ENCODE measurements at regions not wholly inside any gene's neighbourhood (a gene's known extent, or its start where the extent isn't known, plus 50 kb on each side); places are given as distances from the start of the nearest gene placed in this dataset.

DNA sequence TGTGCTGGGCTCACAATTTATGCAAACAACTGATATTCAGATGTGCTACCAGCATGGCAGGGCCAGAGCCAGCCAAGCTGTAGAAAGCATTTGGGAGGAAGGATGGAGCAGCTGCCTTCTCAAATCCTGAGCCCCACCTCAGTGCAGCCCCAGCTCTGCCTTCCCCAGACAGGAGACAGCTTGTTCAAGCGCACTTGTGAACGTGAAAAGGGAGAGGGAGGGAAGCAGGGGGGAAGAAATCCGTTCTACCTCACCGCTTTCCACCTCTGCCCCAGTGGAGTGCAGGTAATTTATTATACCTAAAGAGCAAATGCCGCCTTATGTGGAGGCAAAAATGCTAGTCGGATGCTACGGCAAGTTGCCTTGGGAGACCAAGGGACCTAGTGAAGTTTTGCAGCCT, 66.0 kb upstream of the SLC14A2 start:
- H3K4me2 ChIP-seq (ENCODE audit: low read length), result no peak overlapping the region

DNA sequence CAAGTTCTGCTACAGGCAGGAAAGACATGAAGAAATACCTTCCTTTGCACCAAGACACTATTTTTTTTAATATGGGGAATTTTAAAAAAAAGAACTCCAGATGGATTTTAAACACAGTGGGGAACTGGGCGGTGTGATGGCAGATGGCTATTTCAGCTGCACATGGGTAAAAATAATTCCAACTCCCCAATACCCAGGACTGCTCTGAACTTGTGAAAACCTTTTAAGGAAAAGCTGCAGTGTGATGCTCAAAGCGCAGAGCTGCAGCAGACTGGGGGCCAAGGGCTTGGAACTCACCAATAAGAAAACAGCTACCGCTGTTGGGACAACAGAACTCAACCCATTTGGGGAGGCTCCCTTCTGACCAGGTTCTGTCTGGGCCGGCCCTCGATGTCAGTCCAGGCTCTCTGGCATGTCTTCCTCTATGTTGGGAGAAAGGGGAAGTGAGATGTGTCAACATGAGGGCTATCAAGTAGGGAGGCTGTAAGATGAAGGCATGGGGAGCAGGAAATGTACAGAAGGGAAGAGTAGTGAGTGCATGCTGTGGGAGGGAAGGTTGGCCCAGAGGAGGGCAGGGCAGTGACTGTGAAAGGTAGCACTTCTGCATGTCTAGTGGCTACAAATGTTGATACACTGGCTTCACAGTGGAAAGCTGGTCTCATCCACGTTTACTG, 64.0 kb upstream of the SLC14A2 start:
- no peaks in the 10 kb centered on the region for H3K9me3 ChIP-seq (ENCODE audit: insufficient read depth, low read depth, low read length)
- H3K27ac Mint-ChIP-seq (ENCODE audit: unreplicated experiment), result no peak overlapping the region
- no peak overlapping the region for H3K27ac ChIP-seq (ENCODE audit: low read depth, low read length)
- H2AFZ ChIP-seq (ENCODE audit: low read depth, low read length), result no peak overlapping the region
- H3K4me1 Mint-ChIP-seq (ENCODE audit: low read depth, unreplicated experiment), result no peaks in the 10 kb centered on the region
- FAIRE-seq (no peak), DNase-seq (ENCODE audit: low read depth) (no peak)
- no peaks in the 10 kb centered on the region for H3K36me3 Mint-ChIP-seq (ENCODE audit: low read depth, unreplicated experiment)
- H3K4me3 Mint-ChIP-seq (ENCODE audit: unreplicated experiment), result no peak overlapping the region
- no peaks in the 10 kb centered on the region for H4K20me1 ChIP-seq (ENCODE audit: insufficient read depth, low read length)
- no peak overlapping the region for H3K4me2 ChIP-seq (ENCODE audit: low read length)
- H3K4me1 ChIP-seq (ENCODE audit: insufficient read depth, low read length), result no peaks in the 10 kb centered on the region
- H3K27me3 ChIP-seq (ENCODE audit: insufficient read depth, low read length), result peaks cover 3% of the 10 kb centered on the region
- H3K9ac ChIP-seq (ENCODE audit: low read length), result no peak overlapping the region
- peaks cover 2% of the 10 kb centered on the region for H3K9me3 Mint-ChIP-seq (ENCODE audit: unreplicated experiment)
- H3K4me3 ChIP-seq (ENCODE audit: insufficient read depth, low read depth, low read length), result no peak overlapping the region
- H3K27me3 Mint-ChIP-seq (ENCODE audit: low read depth, unreplicated experiment), result no peaks in the 10 kb centered on the region
- no peaks in the 10 kb centered on the region for H3K79me2 ChIP-seq (ENCODE audit: insufficient read depth, low read length)
- TF ChIP-seq EZH2 (IDR thresholded peaks at IDR 0.05; ENCODE audit: insufficient read depth, low read length), result no peak
- TF ChIP-seq, protein P1, sequence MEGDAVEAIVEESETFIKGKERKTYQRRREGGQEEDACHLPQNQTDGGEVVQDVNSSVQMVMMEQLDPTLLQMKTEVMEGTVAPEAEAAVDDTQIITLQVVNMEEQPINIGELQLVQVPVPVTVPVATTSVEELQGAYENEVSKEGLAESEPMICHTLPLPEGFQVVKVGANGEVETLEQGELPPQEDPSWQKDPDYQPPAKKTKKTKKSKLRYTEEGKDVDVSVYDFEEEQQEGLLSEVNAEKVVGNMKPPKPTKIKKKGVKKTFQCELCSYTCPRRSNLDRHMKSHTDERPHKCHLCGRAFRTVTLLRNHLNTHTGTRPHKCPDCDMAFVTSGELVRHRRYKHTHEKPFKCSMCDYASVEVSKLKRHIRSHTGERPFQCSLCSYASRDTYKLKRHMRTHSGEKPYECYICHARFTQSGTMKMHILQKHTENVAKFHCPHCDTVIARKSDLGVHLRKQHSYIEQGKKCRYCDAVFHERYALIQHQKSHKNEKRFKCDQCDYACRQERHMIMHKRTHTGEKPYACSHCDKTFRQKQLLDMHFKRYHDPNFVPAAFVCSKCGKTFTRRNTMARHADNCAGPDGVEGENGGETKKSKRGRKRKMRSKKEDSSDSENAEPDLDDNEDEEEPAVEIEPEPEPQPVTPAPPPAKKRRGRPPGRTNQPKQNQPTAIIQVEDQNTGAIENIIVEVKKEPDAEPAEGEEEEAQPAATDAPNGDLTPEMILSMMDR (IDR thresholded peaks at IDR 0.05; ENCODE audit: insufficient read depth, low read depth, low read length), result no peak
- H3K36me3 ChIP-seq (ENCODE audit: insufficient read depth, low read length), result no peaks in the 10 kb centered on the region

More for the DNA sequence above, 66.0 kb upstream of the SLC14A2 start:
- H3K9me3 ChIP-seq (ENCODE audit: insufficient read depth, low read depth, low read length), result no peaks in the 10 kb centered on the region
- H3K4me1 ChIP-seq (ENCODE audit: insufficient read depth, low read length), result no peaks in the 10 kb centered on the region
- Mint-ChIP-seq H3K36me3 (ENCODE audit: low read depth, unreplicated experiment) (no peaks in the 10 kb centered on the region), H3K4me1 (ENCODE audit: low read depth, unreplicated experiment) (no peaks in the 10 kb centered on the region), H3K4me3 (ENCODE audit: unreplicated experiment) (no peak overlapping the region), H3K27me3 (ENCODE audit: low read depth, unreplicated experiment) (no peaks in the 10 kb centered on the region), H3K9me3 (ENCODE audit: unreplicated experiment) (no peaks in the 10 kb centered on the region), H3K27ac (ENCODE audit: unreplicated experiment) (no peak overlapping the region)
- TF ChIP-seq, protein P1 (IDR thresholded peaks at IDR 0.05; ENCODE audit: insufficient read depth, low read depth, low read length), result no peak
- TF ChIP-seq EZH2 (IDR thresholded peaks at IDR 0.05; ENCODE audit: insufficient read depth, low read length), result no peak
- no peak overlapping the region for H2AFZ ChIP-seq (ENCODE audit: low read depth, low read length)
- no peaks in the 10 kb centered on the region for H3K79me2 ChIP-seq (ENCODE audit: insufficient read depth, low read length)
- H3K27ac ChIP-seq (ENCODE audit: low read depth, low read length), result no peak overlapping the region
- FAIRE-seq, result no peak
- no peaks in the 10 kb centered on the region for H4K20me1 ChIP-seq (ENCODE audit: insufficient read depth, low read length)
- no peak for DNase-seq (ENCODE audit: low read depth)
- H3K27me3 ChIP-seq (ENCODE audit: insufficient read depth, low read length), result peaks cover 3% of the 10 kb centered on the region
- no peaks in the 10 kb centered on the region for H3K36me3 ChIP-seq (ENCODE audit: insufficient read depth, low read length)
- no peak overlapping the region for H3K4me3 ChIP-seq (ENCODE audit: insufficient read depth, low read depth, low read length)
- no peak overlapping the region for H3K9ac ChIP-seq (ENCODE audit: low read length)

DNA sequence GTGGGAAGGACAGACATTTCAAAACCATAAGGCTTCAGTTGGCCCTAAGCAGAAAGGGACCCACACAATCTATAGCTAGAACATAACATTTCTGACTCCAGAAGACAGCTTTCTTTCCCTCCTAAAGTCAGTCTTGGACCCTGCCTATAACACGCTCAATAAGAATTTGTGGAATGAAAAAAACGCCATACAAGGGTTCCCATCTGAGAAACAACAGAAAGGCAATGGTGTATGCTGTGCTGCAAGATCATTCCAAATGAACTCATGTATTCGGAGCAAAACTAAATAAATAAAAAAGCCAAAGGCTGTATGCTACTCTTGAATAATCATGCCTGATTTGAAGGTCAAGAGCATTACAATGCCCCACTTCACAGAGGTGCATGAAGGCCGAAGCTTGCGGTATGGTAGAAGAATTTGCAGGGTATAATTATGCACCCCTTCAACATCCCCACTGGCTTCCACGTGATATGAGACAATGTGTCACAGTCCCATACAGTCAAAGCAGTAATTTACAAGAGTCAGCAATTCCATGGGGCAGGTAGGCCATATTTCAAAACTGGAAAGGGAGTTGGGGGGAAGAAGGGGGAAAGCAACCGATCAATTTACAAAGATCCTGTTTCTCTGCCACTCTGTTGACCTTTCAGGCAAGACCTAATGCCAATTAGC, 61.4 kb upstream of the SLC14A2 start:
- peaks cover 2% of the 10 kb centered on the region for H3K9me3 Mint-ChIP-seq (ENCODE audit: unreplicated experiment)

More for the DNA sequence above, 61.4 kb upstream of the SLC14A2 start:
- Histone ChIP-seq H3K36me3 (ENCODE audit: insufficient read depth, low read length) (no peaks in the 10 kb centered on the region), H3K9me3 (ENCODE audit: insufficient read depth, low read depth, low read length) (no peaks in the 10 kb centered on the region), H3K9ac (ENCODE audit: low read length) (no peak overlapping the region), H3K27me3 (ENCODE audit: insufficient read depth, low read length) (peaks cover 3% of the 10 kb centered on the region), H2AFZ (ENCODE audit: low read depth, low read length) (no peak overlapping the region), H3K4me3 (ENCODE audit: insufficient read depth, low read depth, low read length) (no peak overlapping the region), H3K4me1 (ENCODE audit: insufficient read depth, low read length) (no peaks in the 10 kb centered on the region), H3K4me2 (ENCODE audit: low read length) (no peak overlapping the region), H3K27ac (ENCODE audit: low read depth, low read length) (no peak overlapping the region), H4K20me1 (ENCODE audit: insufficient read depth, low read length) (no peaks in the 10 kb centered on the region), H3K79me2 (ENCODE audit: insufficient read depth, low read length) (no peaks in the 10 kb centered on the region)
- no peaks in the 10 kb centered on the region for H3K4me1 Mint-ChIP-seq (ENCODE audit: low read depth, unreplicated experiment)
- no peaks in the 10 kb centered on the region for H3K36me3 Mint-ChIP-seq (ENCODE audit: low read depth, unreplicated experiment)
- no peak for TF ChIP-seq EZH2 (IDR thresholded peaks at IDR 0.05; ENCODE audit: insufficient read depth, low read length)
- TF ChIP-seq, protein P1 (IDR thresholded peaks at IDR 0.05; ENCODE audit: insufficient read depth, low read depth, low read length), result no peak
- no peak overlapping the region for H3K4me3 Mint-ChIP-seq (ENCODE audit: unreplicated experiment)
- H3K27me3 Mint-ChIP-seq (ENCODE audit: low read depth, unreplicated experiment), result no peaks in the 10 kb centered on the region
- no peak for DNase-seq (ENCODE audit: low read depth)
- FAIRE-seq, result no peak
- no peak overlapping the region for H3K27ac Mint-ChIP-seq (ENCODE audit: unreplicated experiment)

Data from astrocyte (in vitro differentiated cells and primary cell).